NCI-H748 (cell line): ENCODE measurements at regions not wholly inside any gene's neighbourhood (a gene's known extent, or its start where the extent isn't known, plus 50 kb on each side); places are given as distances from the start of the nearest gene placed in this dataset.
"Not testable (repeated sequence)": the region's sequence is repeated elsewhere in the genome, so short reads cannot be mapped to it uniquely, and the experiment has no call there.

ENCODE experiments used
- DNase-seq: peaks from one replicate; lab custom pipeline; 2025; ENCODE audit not compliant: unreplicated experiment; lab: John Stamatoyannopoulos, UW

DNA sequence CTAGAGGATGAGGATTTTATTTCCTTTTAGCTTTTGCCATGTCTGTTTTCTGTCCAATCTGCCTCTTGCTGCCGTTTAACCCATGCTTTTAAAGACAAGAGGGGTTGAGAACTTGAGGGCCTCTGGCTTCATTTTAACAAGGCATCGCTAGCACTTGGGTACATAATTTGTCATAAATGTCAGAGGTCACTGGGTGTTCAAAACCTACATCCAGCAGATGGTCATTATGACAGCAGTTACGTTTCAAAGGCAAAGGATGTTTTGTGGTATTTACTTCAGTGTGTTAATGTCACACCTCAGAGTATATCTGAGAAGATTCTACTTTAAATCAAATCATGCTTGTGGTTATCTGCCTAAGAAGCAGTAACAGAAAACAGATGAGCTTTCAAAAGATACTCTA lies 918.3 kb downstream of the NR2F1-AS1 start:
- DNase-seq = peak; percentile 57

GRCh38 chr5:92659246-92659645 lies 921.8 kb downstream of the NR2F1-AS1 start:
- no peak for DNase-seq

- not testable (repeated sequence) for DNase-seq
These were observed 926.4 kb downstream of the NR2F1-AS1 start for GRCh38 chr5:92654601-92655000.

DNA sequence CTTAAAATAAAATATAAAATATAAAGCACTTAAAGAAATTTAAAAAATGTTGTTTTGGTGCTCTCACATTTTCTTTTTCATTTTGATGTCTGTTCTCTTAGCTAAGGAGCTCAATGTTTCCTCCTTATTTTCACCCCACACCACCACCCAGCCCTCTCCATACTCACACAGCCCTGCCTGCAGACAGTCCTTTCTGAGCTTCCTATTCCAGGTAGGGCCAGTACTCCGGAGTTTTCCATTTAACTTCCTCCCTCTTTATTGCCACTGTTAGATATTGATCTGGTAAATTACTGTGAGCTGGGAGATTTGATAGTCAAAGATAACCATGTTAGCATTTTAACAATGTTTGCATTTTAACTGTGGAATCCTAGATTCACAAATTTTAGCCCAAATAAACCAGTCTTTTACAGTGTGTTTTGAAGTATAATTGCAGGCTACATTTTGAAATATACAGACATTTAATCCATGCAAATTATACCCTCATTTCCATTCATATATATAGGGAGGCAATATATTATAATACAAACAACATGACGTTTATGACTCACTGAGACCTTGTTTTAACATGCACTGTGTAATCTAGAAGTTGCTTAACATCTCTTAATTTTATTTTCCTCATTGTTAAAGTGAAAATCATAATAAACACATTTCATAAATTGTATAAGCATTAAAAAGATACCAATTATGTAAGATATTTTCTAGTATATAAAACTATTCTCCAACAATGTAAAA lies 927.1 kb downstream of the NR2F1-AS1 start:
- DNase-seq = no peak

- DNase-seq = no peak
These were observed 928.3 kb downstream of the NR2F1-AS1 start for GRCh38 chr5:92652756-92653155.

- peak; percentile 13 for DNase-seq
These were observed 936.6 kb downstream of the NR2F1-AS1 start for GRCh38 chr5:92644266-92644886.

- peak; percentile 94 for DNase-seq
These were observed 939.7 kb downstream of the NR2F1-AS1 start for GRCh38 chr5:92641031-92641962.

GRCh38 chr5:92640340-92640739 lies 940.7 kb downstream of the NR2F1-AS1 start:
- peak; percentile 60 for DNase-seq

DNA sequence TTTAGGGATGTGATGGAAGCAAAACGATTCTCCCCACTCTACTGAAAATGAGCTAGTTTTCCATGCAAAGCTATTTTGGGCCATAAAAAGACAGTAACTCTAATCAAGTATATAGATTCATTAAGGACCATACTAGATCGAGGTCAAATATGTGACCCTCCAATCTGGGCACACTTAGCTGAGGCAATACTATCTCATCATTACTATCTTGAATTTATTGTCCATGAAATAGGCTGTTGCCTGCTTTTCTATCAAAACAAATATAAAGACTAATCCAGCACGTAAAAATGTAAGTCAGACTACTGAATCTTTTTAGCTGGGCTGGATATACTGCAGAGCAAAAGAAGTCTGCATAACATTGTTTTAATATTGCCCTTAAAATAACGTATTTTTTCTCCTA lies 943.1 kb downstream of the NR2F1-AS1 start:
- no peak for DNase-seq

GRCh38 chr5:92637247-92637646 lies 943.8 kb downstream of the NR2F1-AS1 start:
- DNase-seq = no peak

GRCh38 chr5:92635001-92635461 lies 946.0 kb downstream of the NR2F1-AS1 start:
- DNase-seq = peak; percentile 99

- peak; percentile 72 for DNase-seq
These were observed 947.0 kb downstream of the NR2F1-AS1 start for GRCh38 chr5:92633875-92634487.

DNA sequence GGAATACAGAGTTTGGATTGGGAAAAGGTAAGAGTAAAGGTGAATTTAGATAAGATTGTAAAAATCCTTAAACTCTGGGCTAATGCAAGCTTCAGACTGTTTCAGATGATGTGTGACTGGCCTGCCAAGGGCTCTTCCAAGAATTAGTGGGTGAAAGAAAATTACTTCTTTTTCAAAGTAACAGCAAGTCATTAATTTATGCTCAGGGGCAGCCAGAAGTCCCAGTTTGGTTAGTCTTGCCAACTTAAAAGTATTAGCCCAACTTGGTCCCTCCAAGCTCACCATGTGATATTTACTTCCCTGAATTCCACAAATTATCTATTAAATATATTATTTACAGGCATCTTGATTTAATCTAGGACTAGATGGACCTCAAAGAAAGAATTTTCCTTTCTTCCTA lies 947.8 kb downstream of the NR2F1-AS1 start:
- DNase-seq = no peak

- DNase-seq = not testable (repeated sequence)
These were observed 949.8 kb downstream of the NR2F1-AS1 start for GRCh38 chr5:92631237-92631701.

DNA sequence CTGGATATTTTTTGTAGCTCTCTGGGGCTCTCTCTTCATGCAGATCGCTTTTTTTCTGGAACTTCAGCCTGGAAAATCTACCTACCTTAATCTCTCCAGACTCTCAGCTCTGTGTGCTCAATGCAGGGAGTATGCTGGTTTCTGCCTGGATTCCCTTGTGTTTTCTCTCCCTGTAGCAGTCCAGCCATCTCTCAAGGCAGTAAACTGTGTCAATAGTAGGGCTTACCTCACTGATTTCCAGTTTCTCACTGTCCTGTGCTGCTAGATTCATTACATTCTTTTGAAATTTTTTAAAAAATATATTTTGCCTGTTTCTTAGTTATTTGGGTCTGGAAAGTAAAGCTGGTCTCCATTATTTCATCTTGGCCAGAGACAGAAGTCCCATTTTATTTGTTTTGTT lies 951.4 kb downstream of the NR2F1-AS1 start:
- no peak for DNase-seq

DNA sequence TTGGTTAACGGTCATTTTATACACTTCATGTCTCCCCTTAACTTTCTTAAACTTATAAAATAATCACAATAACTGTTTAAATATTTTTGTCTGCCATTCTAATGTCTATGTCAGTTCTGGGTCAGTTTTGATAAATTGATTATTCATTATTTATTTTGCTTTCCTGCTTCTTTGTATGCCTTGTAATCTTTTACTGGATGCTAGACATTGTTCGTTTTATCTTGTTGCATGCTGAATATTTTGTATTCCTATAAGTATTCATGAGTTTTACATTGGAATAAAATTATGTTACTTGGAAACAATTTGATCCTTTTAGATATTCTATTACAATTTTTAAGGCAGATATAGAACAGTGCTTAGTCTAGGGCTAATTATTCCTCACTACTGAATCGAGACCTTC lies 952.0 kb downstream of the NR2F1-AS1 start:
- no peak for DNase-seq

GRCh38 chr5:92627186-92627585 lies 953.8 kb downstream of the NR2F1-AS1 start:
- DNase-seq = no peak

DNA sequence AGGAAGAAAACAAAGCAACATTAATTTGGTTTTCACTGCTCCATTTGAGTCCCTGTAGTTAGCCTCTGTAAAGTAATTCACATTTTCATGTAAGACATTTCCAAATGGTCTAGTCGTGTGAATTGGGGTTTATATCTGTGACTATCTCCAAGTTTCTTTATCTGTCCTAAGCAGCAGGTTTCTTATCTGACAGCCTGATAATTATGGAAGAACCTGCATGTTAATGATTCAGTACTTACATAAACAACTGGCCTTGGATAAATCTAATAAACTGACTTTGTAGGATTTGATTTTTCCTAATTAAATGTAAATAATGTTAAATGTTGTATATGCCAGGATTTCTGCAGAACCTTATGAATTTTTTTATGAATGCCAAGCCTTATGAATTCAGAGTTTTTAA lies 964.9 kb downstream of the NR2F1-AS1 start:
- DNase-seq = no peak

DNA sequence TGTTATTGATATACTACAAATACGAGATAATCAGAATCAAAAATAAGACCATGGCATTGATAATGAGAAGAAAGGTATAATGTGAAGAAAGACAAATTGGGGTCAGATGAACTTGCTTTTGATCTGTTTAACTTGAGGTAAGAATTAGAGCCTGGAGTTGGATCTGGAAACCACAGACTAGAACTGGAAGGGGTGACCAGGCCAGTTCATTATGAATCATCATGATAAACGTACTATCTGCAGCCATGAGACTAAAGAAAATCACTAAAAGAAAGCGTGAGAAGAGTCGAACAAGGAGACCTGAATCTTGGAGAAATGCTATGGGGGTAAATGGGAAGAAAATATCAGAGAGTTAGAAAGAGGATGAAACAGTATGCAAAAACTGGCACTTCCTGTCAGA lies 967.5 kb downstream of the NR2F1-AS1 start:
- DNase-seq = no peak

DNA sequence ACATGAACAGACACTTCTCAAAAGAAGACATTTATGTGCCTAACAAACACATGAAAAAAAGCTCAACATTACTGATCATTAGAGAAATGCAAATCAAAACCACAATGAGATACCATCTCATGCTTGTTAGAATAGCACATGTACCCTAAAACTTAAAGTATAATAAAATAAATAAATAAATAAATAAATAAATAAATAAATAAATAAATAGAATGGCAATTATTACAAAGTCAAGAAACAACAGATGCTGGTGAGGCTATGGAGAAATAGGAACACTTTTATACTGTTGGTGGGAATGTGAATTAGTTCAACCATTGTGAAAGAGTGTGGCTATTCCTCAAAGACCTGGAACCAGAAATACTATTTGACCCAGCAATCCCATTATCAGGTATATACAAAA lies 970.6 kb downstream of the NR2F1-AS1 start:
- DNase-seq = not testable (repeated sequence)

DNA sequence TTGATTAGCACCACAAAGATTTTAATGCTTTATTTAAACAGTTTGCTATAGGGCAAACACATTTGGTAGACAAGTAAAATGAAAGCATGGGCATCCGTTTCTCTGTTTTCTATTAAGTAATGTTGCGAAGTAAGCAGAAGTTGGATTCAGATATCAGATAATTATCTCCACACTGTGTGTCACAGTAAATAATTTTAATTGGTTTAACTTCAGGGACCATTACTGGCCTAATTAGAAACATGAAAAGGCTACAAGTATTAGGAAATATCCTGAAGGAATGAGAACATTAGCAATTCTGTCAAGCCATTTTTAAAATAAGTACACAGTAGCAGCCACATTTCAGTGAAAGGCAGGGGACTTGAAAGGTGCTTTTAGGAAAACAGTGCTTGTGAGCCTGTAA lies 975.4 kb downstream of the NR2F1-AS1 start:
- DNase-seq = peak; percentile 75
